Ascending aorta (tissue), 2 donors: ENCODE measurements at regions not wholly inside any gene's neighbourhood (a gene's known extent, or its start where the extent isn't known, plus 50 kb on each side); places are given as distances from the start of the nearest gene placed in this dataset.

ENCODE experiments used
- DNase-seq, 2 donors: peaks; one replicate each; pipeline ENCODE4 v3.0.0-alpha.2; 2019; ENCODE audit warnings: low spot score in 2 of 2
- H3K27ac ChIP-seq, 2 donors: fragments of 200-600 bp; sonication (generic); one replicate each; pipeline ENCODE4 v1.5.1; 2016 to 2017; ENCODE audit warnings: mild to moderate bottlenecking in 1 of 2
- H3K27me3 ChIP-seq: fragments of 200-600 bp; sonication (generic); one replicate; pipeline ENCODE4 v1.5.1; 2017
- H3K36me3 ChIP-seq, 2 donors: fragments of 200-600 bp; sonication (generic); one replicate each; pipeline ENCODE4 v1.5.1; 2016
- H3K4me1 ChIP-seq, 2 donors: fragments of 200-600 bp; sonication (generic); one replicate each; pipeline ENCODE4 v1.5.1; 2016 to 2017; ENCODE audit warnings: mild to moderate bottlenecking in 1 of 2
- H3K4me3 ChIP-seq, 2 donors: fragments of 200-600 bp; sonication (generic); one replicate each; pipeline ENCODE4 v1.5.1; 2016 to 2017; ENCODE audit warnings: mild to moderate bottlenecking in 1 of 2
- H3K9me3 ChIP-seq, 2 donors: fragments of 200-600 bp; sonication (generic); one replicate each; pipeline ENCODE4 v1.5.1; 2016
- intact Hi-C: fragments of 100-400 bp; cut with DNase I; formaldehyde crosslinking; loops from one replicate; pipeline ENCODE4 v1.15.1; 2023
- TF ChIP-seq, protein P1 (sequence below), 3 experiments: fragments of 200-600 bp in 2 of 3; fragments of 450-650 bp in 1 of 3; sonication (generic) in 2 of 3; IDR thresholded peaks; one replicate each; pipeline ENCODE4 v1.5.1; 2016 to 2019; ENCODE audit warnings: antibody characterized with exemption in 3 of 3, mild to moderate bottlenecking in 1 of 3, moderate library complexity in 1 of 3

DNA sequence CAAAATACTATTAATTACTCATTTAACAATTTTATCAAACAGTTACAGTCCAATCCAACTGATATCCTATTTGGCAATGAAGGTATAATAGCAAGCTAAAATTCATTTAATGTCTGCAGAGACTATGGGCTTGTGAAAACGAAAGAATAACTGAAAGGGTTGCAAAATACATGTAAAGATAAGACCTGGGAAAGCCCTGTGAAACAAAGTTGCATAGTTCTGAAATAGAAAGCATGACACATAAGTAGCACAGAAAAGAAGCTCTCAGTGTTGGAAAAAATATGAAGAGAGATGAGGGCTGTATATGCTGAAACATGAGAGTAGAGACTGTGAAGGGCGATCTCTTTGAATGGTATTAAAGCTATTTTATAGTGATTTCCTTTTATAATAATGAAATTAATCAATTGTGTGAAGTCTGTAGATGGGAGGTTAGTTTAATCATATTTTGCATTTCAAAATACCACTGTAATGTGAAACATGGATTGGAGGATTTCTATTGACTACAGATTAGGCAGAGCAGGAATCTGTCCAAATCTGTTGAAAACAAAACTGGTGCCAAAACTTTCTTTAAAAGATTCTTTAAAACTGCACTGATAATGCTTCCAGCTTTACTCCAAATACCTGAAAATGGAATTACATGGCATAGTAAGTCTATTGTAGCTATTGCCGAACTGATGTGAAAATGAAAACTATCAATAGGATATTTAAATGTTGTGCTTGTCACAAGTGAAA is 1518.9 kb upstream of the B3GALT2 start:
- intact Hi-C loops: no loop called here
- Histone ChIP-seq H3K9me3 (no peaks in the 10 kb centered on the region), H3K4me1 (no peaks in the 10 kb centered on the region), H3K4me3 (no peak overlapping the region), H3K27me3 (no peaks in the 10 kb centered on the region), H3K36me3 (no peaks in the 10 kb centered on the region), H3K27ac (no peak overlapping the region)
- no peak for DNase-seq
- TF ChIP-seq, protein P1, sequence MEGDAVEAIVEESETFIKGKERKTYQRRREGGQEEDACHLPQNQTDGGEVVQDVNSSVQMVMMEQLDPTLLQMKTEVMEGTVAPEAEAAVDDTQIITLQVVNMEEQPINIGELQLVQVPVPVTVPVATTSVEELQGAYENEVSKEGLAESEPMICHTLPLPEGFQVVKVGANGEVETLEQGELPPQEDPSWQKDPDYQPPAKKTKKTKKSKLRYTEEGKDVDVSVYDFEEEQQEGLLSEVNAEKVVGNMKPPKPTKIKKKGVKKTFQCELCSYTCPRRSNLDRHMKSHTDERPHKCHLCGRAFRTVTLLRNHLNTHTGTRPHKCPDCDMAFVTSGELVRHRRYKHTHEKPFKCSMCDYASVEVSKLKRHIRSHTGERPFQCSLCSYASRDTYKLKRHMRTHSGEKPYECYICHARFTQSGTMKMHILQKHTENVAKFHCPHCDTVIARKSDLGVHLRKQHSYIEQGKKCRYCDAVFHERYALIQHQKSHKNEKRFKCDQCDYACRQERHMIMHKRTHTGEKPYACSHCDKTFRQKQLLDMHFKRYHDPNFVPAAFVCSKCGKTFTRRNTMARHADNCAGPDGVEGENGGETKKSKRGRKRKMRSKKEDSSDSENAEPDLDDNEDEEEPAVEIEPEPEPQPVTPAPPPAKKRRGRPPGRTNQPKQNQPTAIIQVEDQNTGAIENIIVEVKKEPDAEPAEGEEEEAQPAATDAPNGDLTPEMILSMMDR (IDR thresholded peaks at IDR 0.05): no peak

DNA sequence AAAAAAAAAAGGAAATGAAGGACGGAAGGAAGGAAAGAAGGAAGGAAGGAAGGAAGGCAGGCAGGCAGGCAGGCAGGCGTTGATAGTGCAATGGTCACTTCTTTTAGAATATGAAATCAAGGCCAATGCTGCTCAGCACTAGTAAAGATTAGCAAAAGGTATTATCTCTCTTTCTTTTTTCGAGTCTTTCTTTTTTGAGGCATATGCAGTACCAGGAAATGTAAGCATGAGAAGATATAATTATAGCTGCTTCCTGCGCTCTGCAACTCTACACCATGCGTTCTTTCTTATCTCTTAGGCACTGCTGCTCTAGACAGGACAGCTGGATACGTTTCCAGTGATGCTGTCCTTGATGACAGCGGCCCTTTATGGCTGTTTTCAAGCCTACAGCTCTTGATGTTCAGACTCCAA is 1512.5 kb upstream of the B3GALT2 start:
- Histone ChIP-seq H3K27ac (no peak overlapping the region), H3K27me3 (no peaks in the 10 kb centered on the region), H3K4me1 (no peaks in the 10 kb centered on the region), H3K36me3 (no peaks in the 10 kb centered on the region), H3K4me3 (no peak overlapping the region), H3K9me3 (no peaks in the 10 kb centered on the region)
- DNase-seq: no peak
- TF ChIP-seq, protein P1 (IDR thresholded peaks at IDR 0.05): no peak
- intact Hi-C loops: no loop called here

DNA sequence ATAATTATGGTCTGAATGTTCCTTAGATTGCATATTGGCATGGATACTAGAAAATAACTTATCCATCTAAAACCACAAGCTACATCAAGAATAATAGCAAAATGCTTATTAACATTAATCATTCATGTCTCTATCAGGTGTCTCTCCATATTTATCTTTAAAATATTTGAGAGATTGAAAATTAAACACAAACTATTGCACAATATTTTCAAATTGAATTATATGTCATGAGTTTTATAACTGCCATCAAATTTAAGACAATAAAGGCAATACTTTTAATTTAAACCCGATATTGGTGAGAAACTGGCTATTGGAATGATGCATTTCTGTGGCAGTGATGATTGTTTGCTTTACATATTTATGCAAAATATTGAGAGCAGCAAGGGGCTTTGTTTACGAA is 1506.8 kb upstream of the B3GALT2 start:
- no peak for DNase-seq
- Histone ChIP-seq H3K27me3 (no peaks in the 10 kb centered on the region), H3K27ac (no peak overlapping the region), H3K4me1 (no peaks in the 10 kb centered on the region), H3K4me3 (no peak overlapping the region), H3K9me3 (no peaks in the 10 kb centered on the region), H3K36me3 (no peaks in the 10 kb centered on the region)
- intact Hi-C loops: no loop called here
- TF ChIP-seq, protein P1 (IDR thresholded peaks at IDR 0.05): no peak

DNA sequence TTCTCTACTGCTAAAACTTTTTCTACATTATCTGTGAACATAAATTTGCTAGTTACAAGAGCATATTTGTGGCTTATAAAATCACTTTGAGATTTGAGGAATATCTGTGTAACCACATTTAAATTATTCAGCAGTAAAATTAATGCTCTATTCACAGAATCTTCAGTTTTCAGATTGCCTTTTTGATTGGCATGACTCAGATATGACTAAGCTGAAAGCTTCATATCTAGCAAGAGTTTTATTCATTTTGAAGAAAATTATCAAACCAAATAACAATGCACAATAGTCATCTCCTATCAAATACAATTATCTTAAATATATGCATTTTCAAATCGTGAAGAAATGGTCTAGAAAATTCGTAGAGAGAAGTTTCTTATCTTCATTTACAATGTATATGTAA is 1498.2 kb upstream of the B3GALT2 start:
- Histone ChIP-seq H3K36me3 (no peaks in the 10 kb centered on the region), H3K4me1 (no peaks in the 10 kb centered on the region), H3K9me3 (no peaks in the 10 kb centered on the region), H3K27me3 (no peaks in the 10 kb centered on the region), H3K27ac (no peak overlapping the region), H3K4me3 (no peak overlapping the region)
- intact Hi-C loops: no loop called here
- TF ChIP-seq, protein P1 (IDR thresholded peaks at IDR 0.05): no peak
- no peak for DNase-seq

DNA sequence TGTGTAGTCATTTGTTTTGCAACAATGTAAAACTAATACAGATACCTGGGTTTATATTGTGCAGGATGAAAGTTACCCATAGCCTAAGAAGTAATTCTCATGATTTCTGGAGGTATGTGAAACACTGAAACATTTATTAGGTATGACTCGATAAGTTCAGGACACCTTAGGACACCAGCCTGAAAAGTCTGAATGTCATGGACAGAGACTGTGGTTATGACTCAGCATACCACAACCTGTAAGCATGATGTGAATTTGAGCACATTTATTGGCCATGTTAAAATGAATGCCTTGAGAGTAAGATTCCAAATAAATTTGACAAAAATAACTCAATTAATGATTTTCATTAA is 1471.7 kb upstream of the B3GALT2 start:
- intact Hi-C loops: no loop called here
- Histone ChIP-seq H3K27me3 (no peaks in the 10 kb centered on the region), H3K27ac (no peak overlapping the region), H3K9me3 (no peaks in the 10 kb centered on the region), H3K4me3 (no peak overlapping the region), H3K4me1 (no peaks in the 10 kb centered on the region), H3K36me3 (no peaks in the 10 kb centered on the region)
- TF ChIP-seq, protein P1 (IDR thresholded peaks at IDR 0.05): no peak
- DNase-seq: no peak

- intact Hi-C loops: no loop called here
- no peaks in the 10 kb centered on the region for H3K27me3 ChIP-seq
- H3K4me1 ChIP-seq: no peaks in the 10 kb centered on the region
- no peaks in the 10 kb centered on the region for H3K9me3 ChIP-seq
- no peaks in the 10 kb centered on the region for H3K36me3 ChIP-seq
- H3K4me3 ChIP-seq: no peak overlapping the region
- no peak for DNase-seq
- no peak overlapping the region for H3K27ac ChIP-seq
- TF ChIP-seq, protein P1 (IDR thresholded peaks at IDR 0.05): no peak
Measured at GRCh38 chr1:194654956-194655355, 1468.5 kb upstream of the B3GALT2 start.
